Skeletal muscle tissue (tissue), 3 donors: ENCODE measurements at regions not wholly inside any gene's neighbourhood (a gene's known extent, or its start where the extent isn't known, plus 50 kb on each side); places are given as distances from the start of the nearest gene placed in this dataset.

ENCODE experiments used
- H3K27ac ChIP-seq: one replicate; pipeline ENCODE4 v1.7.0; 2013; ENCODE audit warnings: mild to moderate bottlenecking, low read depth, low read length, inconsistent platforms
- H3K27me3 ChIP-seq, 3 donors: one replicate each; pipeline ENCODE4 v1.7.0; 2013; ENCODE audit warnings: low read length in 3 of 3; ENCODE audit not compliant: control insufficient read depth in 3 of 3, insufficient read depth in 3 of 3
- H3K36me3 ChIP-seq, 3 donors: one replicate each; pipeline ENCODE4 v1.7.0; 2013; ENCODE audit warnings: low read length in 3 of 3; ENCODE audit not compliant: control insufficient read depth in 3 of 3, insufficient read depth in 3 of 3
- H3K4me1 ChIP-seq, 3 donors: one replicate each; pipeline ENCODE4 v1.7.0; 2013; ENCODE audit warnings: low read length in 3 of 3, mild to moderate bottlenecking in 3 of 3; ENCODE audit not compliant: control insufficient read depth in 3 of 3, insufficient read depth in 3 of 3
- H3K4me3 ChIP-seq, 3 donors: one replicate each; pipeline ENCODE4 v1.7.0; 2013; ENCODE audit warnings: low read length in 3 of 3
- H3K9ac ChIP-seq, 3 donors: one replicate each; pipeline ENCODE4 v1.7.0; 2013; ENCODE audit warnings: low read length in 3 of 3, mild to moderate bottlenecking in 3 of 3, moderate library complexity in 2 of 3, low read depth in 1 of 3
- H3K9me3 ChIP-seq, 3 donors: one replicate each; pipeline ENCODE4 v1.7.0; 2013; ENCODE audit warnings: low read length in 3 of 3; ENCODE audit not compliant: control insufficient read depth in 3 of 3
- donor health status: Osteomylitis.

- Histone ChIP-seq H3K27ac (no peak overlapping the region), H3K9ac (no peak overlapping the region)
Measured at GRCh38 chr5:158385982-158386381, 527.0 kb upstream of the CLINT1 start.

GRCh38 chr5:158384535-158385481, 525.9 kb upstream of the CLINT1 start:
- H3K27me3 ChIP-seq: no peaks in the 10 kb centered on the region
- peak overlapping the region; percentile 50 for H3K27ac ChIP-seq
- H3K9ac ChIP-seq: no peak overlapping the region
- H3K4me3 ChIP-seq: no peak overlapping the region
- H3K4me1 ChIP-seq: peaks cover 0 to 8% (median 4%) of the 10 kb centered on the region in 3 donors
- no peaks in the 10 kb centered on the region for H3K9me3 ChIP-seq
- no peaks in the 10 kb centered on the region for H3K36me3 ChIP-seq

More at GRCh38 chr5:158385982-158386381, 527.0 kb upstream of the CLINT1 start:
- H3K36me3 ChIP-seq: no peaks in the 10 kb centered on the region
- H3K4me1 ChIP-seq: peaks cover 0 to 8% (median 4%) of the 10 kb centered on the region in 3 donors
- no peaks in the 10 kb centered on the region for H3K27me3 ChIP-seq
- H3K9me3 ChIP-seq: no peaks in the 10 kb centered on the region
- H3K4me3 ChIP-seq: no peak overlapping the region

GRCh38 chr5:158383486-158383885, 524.5 kb upstream of the CLINT1 start:
- H3K27me3 ChIP-seq: no peaks in the 10 kb centered on the region
- H3K36me3 ChIP-seq: no peaks in the 10 kb centered on the region
- H3K4me3 ChIP-seq: no peak overlapping the region
- H3K27ac ChIP-seq: no peak overlapping the region
- H3K4me1 ChIP-seq: peaks cover 0 to 8% (median 4%) of the 10 kb centered on the region in 3 donors
- H3K9ac ChIP-seq: no peak overlapping the region
- no peaks in the 10 kb centered on the region for H3K9me3 ChIP-seq

- Histone ChIP-seq H3K27ac (no peak overlapping the region), H3K36me3 (no peaks in the 10 kb centered on the region), H3K9ac (no peak overlapping the region), H3K27me3 (no peaks in the 10 kb centered on the region), H3K4me1 (peaks cover 0 to 8% (median 4%) of the 10 kb centered on the region in 3 donors), H3K4me3 (no peak overlapping the region), H3K9me3 (peaks cover 0 to under 1% (median 0%) of the 10 kb centered on the region in 3 donors)
Measured at GRCh38 chr5:158382473-158382872, 523.5 kb upstream of the CLINT1 start.

- Histone ChIP-seq H3K4me1 (peaks cover 0 to 8% (median 4%) of the 10 kb centered on the region in 3 donors), H3K27me3 (no peaks in the 10 kb centered on the region), H3K9me3 (peaks cover 0 to 1% (median 0%) of the 10 kb centered on the region in 3 donors), H3K27ac (no peak overlapping the region), H3K36me3 (no peaks in the 10 kb centered on the region), H3K9ac (no peak overlapping the region), H3K4me3 (no peak overlapping the region)
Measured at GRCh38 chr5:158381614-158382160, 522.7 kb upstream of the CLINT1 start.

GRCh38 chr5:158380661-158381060, 521.7 kb upstream of the CLINT1 start:
- Histone ChIP-seq H3K36me3 (no peaks in the 10 kb centered on the region), H3K9me3 (peaks cover 0 to 1% (median 0%) of the 10 kb centered on the region in 3 donors), H3K4me1 (peaks cover 0 to 8% (median 4%) of the 10 kb centered on the region in 3 donors), H3K27me3 (no peaks in the 10 kb centered on the region), H3K9ac (no peak overlapping the region), H3K4me3 (no peak overlapping the region), H3K27ac (no peak overlapping the region)

GRCh38 chr5:158378931-158379330, 520.0 kb upstream of the CLINT1 start:
- Histone ChIP-seq H3K27me3 (no peaks in the 10 kb centered on the region), H3K27ac (no peak overlapping the region), H3K9me3 (peaks cover 0 to 1% (median 0%) of the 10 kb centered on the region in 3 donors), H3K4me1 (peaks cover 0 to 8% (median 4%) of the 10 kb centered on the region in 3 donors), H3K4me3 (no peak overlapping the region), H3K36me3 (no peaks in the 10 kb centered on the region), H3K9ac (no peak overlapping the region)

GRCh38 chr5:158376679-158377078, 517.7 kb upstream of the CLINT1 start:
- no peak overlapping the region for H3K4me3 ChIP-seq
- no peaks in the 10 kb centered on the region for H3K4me1 ChIP-seq
- no peaks in the 10 kb centered on the region for H3K36me3 ChIP-seq
- H3K9me3 ChIP-seq: peaks cover 0 to 1% (median 0%) of the 10 kb centered on the region in 3 donors
- H3K27ac ChIP-seq: no peak overlapping the region
- H3K9ac ChIP-seq: no peak overlapping the region
- no peaks in the 10 kb centered on the region for H3K27me3 ChIP-seq

- Histone ChIP-seq H3K9me3 (peaks cover 0 to 1% (median 0%) of the 10 kb centered on the region in 3 donors), H3K27me3 (no peaks in the 10 kb centered on the region), H3K27ac (no peak overlapping the region)
Measured at GRCh38 chr5:158375531-158375930, 516.6 kb upstream of the CLINT1 start.

More at GRCh38 chr5:158375531-158375930, 516.6 kb upstream of the CLINT1 start:
- H3K36me3 ChIP-seq: no peaks in the 10 kb centered on the region
- H3K4me3 ChIP-seq: no peak overlapping the region
- H3K4me1 ChIP-seq: no peaks in the 10 kb centered on the region
- no peak overlapping the region for H3K9ac ChIP-seq
